Activated CD4-positive, alpha-beta T cell treated with anti-CD3 and anti-CD28 coated beads for 4 hours (primary cell): ENCODE measurements at regions not wholly inside any gene's neighbourhood (a gene's known extent, or its start where the extent isn't known, plus 50 kb on each side); places are given as distances from the start of the nearest gene placed in this dataset.

Source experiments
- DNase-seq, 2 donors: peaks; one replicate each; pipeline ENCODE4 v3.0.0-alpha.2; 2020

DNA sequence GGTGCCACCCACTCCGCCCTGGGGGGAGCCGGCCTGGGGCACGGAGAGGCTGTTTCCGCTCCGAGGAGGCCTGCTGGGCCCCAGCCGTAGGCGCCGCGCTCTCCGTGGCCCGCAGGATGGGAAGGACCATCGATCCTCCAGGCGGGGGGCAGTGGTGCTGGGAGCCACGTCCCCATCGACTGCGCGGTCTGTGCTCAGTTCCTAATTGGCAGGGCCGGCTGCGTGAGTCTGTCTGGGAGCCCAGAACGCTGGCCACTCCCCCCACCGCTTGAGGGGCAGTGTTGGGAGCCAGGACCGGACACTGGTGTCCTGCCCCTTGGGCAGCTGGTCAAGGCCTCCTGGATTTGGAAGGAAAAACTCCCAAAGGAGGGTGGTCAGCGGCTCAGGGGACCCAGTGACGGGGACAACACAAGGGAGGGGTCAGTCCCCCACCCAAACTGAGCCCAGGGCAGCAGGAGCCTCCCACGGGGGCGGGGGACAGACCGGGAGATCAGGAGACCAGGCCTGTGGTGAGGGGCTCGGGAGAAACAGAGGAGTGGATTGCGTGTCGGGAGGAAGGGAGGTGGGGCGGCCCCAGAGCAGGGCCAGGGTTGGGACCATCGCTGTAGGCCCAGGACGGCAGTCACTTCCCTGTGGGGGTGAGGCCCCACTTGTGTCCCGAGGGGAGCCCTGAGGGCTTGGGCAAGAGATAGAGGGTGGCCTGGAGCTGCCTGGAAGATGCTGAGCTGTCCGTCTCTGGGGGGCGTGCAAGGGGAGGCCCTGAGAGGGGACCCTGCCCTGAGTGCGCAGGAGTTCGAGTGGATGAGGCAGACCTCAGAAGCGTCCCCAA is 89.0 kb downstream of the UNCX start:
- no peak for DNase-seq

DNA sequence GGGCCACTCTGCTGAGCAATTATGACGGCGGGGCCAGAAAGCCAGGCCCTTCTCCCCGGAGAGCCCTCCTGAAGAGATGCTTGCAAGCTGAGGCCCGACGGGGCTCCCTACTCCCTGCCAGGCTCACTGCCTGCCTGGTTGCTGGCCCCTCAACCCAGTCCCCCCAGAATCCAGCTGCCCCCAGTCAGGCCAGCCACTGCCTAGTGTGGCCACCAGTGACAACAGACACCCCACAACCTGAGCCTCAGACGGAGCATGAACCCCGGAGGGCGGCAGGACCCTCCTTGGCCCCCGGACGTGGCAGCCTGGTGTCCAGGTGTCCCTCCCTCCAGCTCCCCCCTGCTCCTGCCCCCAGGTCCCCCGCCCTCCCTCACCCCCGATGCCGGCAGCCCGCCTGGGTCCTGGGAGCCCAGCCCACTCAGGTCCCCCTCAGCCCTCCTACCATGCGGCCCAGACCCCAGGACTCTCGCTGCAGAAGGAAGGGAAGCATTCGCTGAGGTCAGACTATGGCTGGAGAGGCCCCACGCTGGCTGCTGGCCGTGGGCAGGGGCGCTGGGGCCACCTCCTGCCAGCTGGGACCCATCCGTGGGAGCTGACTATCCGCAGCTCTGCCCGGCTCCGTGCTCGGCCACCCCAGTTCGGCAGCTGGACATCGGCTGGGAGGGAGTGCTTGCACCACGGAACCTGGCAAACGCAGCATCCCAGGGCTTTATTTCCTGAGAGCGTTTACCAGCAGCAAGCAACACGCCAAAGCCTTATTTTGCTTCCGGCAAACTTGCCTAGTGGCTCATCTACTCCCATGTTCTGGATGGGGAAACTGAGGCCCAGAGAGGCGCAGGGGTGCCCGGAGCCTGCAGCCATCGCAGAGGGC is 89.8 kb downstream of the UNCX start:
- no peak for DNase-seq

DNA sequence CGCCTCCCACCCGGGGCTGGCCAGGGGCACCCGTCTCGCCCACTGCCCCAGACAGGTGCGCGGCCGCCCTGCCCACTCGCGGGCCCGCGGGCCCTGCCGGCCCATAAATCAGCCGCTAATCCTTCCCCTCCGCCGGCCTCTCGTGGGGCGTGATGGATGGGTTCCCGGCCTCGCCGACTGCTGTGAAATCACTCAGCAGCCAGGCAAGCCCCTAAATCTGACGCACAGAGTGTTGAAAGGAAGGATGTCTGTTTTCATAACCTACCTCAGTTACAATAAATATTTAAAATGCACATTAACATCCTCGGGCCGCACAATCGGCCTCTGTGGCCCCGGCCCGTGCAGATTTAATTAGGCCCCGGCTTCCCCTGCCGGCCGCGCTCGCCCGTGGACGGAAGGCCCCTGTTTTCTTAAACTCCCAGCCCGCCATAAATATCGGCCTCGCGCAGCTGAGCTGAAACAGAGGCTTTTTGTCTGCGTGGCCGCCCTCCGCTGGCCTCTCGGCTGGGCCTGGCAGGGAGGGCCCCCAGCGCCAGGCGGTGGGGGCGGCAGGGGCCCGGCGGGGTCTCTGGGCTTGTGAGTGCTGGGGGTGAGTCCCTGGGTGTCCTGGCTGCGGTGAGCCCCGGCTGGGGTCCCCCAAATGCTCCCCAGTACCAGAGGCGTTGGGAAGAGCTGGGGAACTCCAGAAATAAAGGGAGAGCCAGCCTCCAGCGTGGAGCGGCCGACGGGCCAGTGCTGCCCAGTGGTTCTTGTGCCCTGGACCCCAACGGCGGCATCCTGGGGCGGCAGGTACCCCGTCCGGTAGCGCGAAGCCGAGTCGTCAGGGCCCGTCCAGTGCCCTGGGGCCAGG is 90.7 kb downstream of the UNCX start:
- no peak for DNase-seq

DNA sequence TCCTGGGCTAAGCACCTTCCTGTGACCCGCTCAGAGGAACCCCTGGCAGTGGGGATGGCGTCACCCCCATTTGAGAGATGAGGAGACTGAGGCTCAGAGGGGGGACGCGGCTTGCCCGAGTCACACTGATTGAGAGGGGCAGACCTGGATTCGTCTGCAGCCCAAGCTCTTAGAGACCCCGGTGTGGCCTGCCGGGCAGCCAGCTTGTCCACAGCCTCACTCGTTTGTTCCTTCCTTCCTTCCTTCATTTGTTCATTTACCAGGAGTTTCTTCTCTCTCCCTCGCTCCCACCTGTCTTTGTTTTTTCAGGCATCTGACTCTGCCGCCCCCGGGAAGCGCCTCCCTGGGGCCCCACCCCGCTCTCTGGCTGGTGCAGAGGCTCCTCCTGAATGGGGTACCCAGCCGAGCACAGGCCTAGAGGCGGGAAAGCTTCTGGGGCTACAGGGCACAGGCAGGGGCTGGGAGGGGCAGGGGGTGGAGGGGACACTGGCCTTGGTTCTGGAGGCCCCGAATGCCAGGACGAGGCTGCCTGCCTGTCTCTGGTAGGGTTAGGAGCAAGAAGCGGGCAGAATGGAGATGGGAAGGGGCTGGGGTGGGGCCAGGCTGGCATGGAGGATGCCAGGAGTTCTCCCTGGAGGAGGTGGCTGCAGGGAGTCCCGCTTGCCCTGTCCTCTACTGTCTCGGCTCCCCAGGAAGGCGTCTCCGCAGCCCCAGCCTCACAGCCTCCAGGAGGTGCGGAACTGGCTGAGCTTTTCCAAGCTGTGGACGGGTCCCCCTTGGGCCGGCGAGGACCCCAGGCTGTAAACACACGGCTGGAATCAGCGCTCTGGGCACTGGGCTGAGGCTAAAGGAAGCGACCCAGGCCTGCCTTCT is 91.6 kb downstream of the UNCX start:
- no peak for DNase-seq

DNA sequence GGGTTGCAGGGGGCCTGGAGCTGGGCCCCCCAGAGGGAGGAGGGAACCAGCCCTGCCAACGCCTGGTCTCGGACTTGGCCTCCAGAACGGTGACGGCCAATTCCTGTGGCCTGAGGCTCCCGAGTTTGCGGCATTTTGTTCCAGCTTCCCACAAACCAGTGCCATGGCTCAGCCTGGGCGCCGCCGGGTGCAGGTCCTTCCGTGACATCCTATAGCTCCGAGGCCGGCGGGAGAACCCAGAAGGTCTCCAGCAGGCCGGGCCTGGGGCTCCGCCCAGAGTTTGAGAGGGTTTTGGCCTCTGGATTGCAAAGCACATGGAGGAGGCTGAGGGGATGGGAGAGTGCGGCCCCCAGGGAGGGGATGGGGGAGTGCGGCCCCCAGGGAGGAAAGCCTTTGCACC is 92.6 kb downstream of the UNCX start:
- no peak for DNase-seq

DNA sequence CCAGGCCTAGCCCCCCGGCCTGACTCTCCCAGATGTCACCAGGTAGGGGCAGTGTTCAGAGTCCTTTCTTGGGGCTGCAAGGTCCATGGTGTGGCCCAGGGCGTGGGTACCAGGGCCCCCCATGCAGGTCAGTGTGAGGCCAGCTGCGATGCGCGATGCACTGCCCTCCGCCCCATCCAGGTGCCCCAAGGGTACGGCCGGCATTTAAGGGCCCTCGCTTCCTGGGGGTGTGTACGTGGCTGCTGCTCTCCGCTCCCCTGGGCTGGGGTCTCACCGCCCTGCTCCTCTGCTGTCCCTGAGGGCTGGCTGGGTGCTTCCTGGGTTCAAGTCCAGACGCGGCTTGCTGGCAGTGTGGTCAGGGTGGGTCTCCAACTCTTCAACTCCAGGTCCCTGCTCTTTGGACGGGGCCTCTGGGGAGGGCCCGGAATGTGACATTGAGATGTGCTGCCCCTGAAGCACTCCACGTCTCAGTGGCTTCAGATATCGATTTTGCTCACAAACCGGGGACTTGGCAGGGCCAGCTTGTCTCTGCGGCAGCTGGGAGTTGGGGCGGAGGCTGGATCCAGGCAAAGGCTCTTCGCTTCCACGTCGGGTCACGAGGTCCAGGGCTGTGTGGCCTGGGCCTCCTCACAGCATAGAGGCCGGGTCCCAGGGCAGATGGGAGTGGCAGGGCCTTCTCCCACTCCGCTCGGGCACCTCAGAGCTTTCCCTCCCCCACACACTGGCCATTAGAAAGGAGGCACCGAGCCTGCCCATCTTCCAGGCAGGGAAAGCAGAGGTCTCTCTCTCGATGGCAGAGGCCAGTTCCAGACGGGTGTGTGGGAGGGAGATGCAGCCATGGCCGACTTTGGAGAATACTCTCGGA is 93.2 kb downstream of the UNCX start:
- DNase-seq: no peak

DNA sequence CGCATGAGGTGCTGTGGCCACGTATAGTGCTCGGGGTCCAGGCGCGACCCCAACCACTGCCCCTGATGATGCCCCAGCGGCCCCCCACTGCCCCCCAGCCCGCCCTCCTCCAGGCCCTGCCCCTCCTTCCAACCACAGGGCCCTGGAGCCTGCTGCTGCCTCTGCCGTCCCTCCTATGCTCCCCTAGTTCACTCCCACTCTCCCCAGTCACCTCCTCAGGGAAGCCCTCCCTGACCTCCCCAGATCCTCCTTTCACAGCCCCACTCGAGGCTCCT is 93.8 kb downstream of the UNCX start:
- DNase-seq: no peak

DNA sequence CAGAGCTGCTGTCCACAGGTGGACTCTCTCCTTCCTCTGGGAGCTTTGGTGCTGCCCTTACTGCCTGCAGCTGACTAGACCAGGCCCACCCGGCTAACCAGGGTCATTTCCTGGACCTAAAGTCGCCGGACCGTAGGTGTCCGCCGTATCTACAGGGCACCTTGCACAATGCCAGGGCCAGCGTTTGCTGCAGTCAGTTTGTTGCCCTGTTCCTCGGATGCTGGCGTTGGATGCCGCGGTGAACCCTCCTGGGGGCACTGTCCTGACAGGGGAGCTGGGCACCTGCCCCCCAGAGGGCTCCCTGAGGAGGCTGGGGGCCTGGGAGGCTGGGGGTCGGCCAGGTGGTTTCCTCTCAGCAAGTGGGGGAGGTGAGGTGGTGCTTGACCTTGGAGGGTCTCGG is 96.6 kb downstream of the UNCX start:
- DNase-seq: no peak

DNA sequence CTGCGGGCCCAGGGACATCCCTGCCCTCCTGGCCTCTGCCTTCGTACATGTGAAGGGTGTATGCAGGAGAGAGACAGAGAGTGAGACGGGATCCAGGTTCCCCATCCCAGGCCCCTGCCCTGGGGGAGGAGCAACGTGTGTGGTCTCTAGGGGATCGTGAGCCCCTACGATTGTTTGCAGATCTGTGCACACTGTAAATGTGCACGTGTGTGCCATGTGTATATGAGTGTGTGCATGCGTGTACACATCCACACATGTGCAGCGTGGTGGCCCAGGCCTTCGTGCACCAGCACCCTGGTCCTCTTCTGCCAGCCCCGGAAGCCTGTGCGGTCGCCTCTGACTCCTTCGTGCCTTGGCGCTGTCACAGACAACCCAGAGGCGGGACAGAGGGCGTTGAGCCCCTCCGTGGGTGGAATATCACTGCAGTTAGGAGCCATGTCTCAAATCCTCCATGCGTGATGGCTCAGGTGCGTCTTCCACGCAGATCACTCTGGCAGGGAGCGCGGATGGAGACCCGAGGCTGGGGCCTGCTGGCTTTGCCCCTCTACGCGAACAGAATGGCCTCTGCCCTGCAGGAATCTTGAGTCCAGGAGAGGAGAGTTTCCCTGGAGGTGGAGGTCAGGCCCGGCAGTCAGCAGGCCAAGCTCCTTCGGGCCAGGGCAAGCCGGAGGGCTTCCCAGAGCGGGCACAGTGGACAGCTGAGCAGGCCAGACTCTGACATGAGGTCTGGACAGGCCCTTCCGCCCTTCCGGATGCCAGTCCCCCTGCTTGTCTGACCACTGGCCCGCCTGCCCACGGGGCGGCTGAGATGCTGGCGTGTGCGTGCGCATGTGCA is 97.5 kb downstream of the UNCX start:
- DNase-seq: no peak

DNA sequence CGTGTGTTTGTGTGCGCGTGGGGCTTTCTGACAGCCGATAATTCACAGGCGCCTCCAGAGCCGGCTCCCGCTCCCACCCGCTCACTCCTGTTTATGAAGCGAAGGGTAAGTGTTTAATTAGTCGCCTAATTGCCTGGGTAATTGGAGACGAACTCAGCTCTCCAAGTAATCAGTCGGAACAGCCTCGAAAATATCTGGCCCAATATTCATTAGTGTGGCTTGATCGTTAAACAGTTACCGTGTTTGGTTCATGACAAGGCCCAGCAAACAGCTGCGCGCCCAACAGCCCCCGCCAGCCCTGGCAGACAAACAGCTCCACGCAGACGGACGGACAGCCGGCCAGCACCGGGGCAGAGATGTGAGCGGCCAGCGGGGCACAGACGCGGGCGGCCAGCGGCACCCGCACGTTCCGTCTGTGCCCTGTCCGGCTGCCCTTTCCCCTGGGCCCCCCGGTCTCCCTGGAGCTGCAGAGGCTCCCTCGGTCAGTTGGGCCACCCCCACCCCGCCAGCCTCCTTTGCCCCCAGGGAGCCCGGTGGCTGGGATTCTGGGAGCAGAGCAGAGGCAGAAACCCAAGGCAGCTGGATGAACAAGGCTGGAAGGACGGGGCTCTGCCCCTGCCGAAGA is 98.2 kb downstream of the UNCX start:
- DNase-seq: no peak

DNA sequence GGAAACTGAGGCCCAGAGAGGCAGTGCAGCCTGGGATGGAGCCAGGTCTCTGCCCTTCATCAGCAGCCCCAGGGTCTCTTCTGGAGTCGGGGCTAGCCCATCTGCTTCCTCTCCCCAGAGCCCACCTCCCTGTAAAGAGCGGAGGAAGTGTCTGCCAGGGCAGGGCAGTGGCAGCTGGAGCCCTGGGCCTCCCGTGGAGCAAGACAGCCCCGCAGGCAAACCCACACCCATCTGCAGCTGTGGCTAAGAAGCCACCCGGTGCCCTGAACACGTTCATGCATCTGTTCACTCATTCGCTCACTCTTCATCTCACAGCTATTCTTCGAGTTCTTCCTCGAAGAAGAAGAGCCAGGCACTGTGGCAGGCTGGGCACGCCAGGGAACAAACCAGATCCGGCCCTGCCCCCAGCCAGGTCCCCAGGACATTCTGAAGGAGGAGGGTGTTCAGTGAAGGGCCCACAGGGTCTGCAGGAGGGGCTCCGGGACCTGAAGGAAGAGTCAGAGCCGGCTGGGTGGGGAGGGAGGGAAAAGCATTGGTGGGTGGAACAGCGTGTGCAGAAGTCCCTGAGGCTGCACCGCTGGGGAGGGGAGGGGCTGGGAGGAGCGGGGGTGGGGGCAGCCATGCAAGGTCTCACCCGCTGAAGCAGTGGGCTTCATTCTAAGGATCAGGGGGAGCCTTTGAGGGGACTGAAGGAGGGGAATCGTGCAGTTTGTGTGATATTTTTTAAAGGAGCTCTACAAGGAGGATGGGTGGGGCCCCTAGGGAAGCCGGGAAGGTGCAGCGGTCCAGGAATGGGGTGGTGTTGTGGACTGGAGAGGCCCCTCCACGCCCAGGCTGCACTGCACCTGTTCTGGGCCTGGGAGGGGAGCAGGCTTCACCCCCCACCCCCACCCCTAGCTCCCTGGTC is 99.1 kb downstream of the UNCX start:
- DNase-seq: no peak

DNA sequence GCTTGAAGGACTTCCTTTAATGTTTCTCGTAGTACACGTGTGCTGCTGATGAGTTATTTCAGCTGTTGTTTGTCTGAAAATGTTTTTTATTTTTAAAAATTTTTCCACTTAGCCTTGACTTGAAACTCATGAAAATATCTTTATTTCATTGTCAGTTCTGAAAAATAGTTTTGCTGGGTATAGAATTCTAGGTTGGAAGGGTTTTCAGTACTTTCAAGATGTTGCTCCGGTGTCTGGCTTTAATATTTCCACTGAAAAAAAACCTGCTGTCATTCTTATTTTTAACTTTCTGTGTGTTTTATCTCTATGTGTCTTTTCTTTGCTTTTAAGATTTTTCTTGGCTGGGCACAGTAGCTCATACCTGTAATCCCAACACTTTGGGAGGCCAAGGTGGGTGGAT is 103.8 kb downstream of the UNCX start:
- DNase-seq: no peak

DNA sequence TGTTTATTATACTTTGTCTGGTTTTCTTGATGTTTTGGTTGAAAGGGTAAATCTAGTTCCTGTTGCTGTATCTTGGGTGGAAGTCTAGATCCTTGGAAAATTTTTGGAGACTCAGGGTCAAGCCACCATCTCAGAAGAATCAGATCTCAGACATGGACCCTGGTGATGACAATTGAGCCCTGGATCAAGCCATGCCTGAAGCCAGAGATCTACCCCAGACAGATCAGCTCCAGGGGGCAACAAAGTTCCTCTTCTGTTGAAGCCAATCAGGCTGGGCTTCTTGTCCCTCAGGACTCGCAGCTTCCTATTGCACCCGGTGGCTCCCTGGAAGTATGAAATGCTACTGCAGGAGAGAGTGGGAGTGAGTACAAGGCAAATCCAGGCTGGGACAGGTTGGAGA is 106.9 kb downstream of the UNCX start:
- DNase-seq: no peak

DNA sequence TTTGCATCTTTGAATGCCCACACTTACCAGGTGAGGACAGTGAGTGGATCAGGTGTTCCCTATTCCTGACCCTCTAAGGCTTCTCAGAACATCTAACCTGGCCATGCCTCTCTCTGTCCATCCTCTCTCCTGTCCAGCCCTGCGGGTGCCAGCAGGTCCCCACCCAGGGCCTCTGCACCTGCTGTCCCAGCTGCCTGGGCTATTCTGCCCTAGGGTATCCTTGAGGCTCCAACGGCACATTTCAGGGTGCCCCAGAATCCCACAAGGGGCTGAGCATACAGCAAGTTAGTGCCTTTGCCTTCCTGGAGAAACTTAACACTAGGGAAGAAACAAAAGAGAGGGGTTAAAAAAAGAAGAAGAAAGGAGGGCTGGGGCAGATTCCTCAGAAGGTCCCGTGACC is 107.4 kb downstream of the UNCX start:
- no peak for DNase-seq

DNA sequence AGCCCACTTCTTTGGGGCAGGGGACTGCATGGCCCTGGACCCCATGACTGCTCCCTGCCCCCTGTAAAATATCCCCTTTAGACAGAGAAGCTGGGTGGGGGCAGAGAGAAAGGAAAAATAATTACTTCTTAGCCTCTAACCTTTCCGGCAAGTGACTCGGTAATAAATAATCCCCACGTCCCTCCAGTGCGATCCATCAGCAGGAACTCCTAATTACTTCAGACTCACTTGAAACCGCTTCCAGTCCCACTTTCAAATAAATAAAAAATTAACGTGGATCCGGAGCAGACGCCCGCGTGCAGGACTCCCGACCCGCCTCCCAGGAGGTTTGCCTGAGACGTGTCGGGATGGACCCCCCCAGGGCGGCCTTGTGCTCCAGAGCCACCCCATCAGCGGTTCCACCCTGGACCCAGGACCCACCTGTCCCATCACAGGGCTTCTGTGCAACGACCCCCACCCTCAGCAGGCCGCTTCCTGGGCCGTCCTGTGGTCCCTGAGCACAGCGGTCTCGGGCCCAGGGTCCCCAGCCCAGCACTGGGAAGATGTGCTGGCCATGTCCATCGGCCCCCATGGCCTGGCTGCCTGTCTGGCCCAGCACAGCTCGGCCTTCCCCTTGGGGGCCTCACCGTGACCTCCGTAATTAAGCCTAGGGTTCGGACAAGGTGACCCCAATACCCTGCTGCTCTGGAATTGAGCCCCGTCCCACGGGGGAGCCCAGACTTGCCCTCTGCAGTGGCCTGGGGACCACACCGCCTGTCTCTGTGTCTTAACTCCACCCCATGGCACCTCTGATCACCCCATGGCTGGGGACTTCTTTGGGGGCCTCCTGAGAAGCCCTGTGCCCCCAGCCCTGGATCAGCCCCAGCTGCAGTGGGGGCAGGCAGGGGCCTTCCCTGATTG is 108.0 kb downstream of the UNCX start:
- no peak for DNase-seq

DNA sequence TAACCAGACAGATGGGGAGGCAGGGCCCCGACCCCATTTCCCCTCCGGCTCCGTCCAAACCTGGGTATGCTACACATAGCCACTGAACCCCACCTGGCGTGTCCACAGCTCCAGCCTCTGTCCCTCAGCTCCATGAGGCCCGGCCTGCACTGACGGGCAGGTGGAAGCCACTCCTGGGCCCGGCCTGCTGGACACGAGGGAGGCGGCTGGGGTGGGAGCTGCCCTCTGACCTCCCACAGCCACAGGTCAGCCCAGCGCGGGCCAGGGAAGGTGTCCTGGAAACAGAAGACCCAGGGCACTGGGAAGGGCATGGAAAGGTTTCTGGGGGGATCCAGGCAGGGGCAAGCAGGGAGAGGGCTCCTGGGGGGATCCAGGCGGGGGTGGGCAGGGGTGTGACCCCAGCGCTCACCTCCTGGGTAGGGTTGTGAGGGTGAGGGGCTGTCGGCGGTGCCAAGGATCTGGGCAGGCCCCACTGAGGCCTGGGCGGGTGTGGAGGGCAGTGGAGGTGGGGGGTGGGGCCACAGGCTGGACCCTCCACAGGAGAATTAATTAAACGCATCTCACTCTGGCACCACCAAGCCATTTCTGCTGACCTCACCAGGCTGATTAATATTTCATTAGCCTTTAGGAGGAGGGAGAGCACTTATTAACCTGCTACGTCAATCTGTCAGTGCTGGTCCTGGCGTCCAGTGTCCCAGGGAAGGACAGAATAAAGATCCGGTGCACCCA is 108.9 kb downstream of the UNCX start:
- no peak for DNase-seq

DNA sequence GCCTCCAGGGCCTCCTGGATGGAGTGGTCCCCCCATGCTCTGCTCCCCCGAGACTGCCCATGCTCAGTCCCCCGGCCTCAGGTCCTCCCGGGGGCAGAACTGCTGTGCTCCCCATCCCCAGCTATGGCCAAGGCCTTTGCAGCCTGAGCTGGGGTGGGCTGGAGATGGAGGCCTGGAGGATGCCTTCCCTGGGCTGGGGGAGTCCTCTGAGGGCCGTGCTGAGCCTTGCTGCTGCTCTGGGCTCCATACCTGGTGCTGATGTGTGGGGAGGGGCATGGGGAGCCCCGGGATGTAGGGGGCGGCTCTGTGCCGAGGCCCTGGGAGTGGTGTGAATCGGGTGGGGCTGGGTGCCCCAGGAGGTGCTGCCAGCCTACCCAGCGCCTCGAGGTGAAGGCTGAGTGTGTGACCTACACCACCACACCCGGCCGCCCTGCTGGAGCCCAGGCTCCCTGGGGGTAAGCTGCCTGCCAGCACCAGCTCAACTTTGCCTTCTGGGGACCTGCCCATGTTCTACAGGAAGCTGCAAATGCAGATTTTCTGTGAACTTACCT is 109.5 kb downstream of the UNCX start:
- no peak for DNase-seq
